HG03342 (cell line): ENCODE measurements at regions not wholly inside any gene's neighbourhood (a gene's known extent, or its start where the extent isn't known, plus 50 kb on each side); places are given as distances from the start of the nearest gene placed in this dataset.

ENCODE experiments used
- ATAC-seq: cut with Tn5 transposase; IDR thresholded peaks from one replicate; pipeline ENCODE4 v1.9.1; 2021; ENCODE audit warnings: mild to moderate bottlenecking, moderate library complexity; ENCODE audit not compliant: unreplicated experiment

- ATAC-seq, result no peak
These were observed 1847.1 kb upstream of the NUDT12 start for GRCh38 chr5:105409695-105410094.

GRCh38 chr5:105407200-105407599 lies 1844.6 kb upstream of the NUDT12 start:
- no peak for ATAC-seq

GRCh38 chr5:105397749-105398148 lies 1835.2 kb upstream of the NUDT12 start:
- ATAC-seq, result no peak

- no peak for ATAC-seq
These were observed 1830.1 kb upstream of the NUDT12 start for GRCh38 chr5:105392710-105393149.

GRCh38 chr5:105392122-105392709 lies 1829.6 kb upstream of the NUDT12 start:
- ATAC-seq, result no peak

- no peak for ATAC-seq
These were observed 1817.5 kb upstream of the NUDT12 start for GRCh38 chr5:105380126-105380525.

GRCh38 chr5:105371169-105371568 lies 1808.6 kb upstream of the NUDT12 start:
- no peak for ATAC-seq

GRCh38 chr5:105350486-105351140 lies 1788.0 kb upstream of the NUDT12 start:
- ATAC-seq, result no peak

GRCh38 chr5:105331558-105331957 lies 1769.0 kb upstream of the NUDT12 start:
- no peak for ATAC-seq

- ATAC-seq, result no peak
These were observed 1767.6 kb upstream of the NUDT12 start for GRCh38 chr5:105330185-105330584.

GRCh38 chr5:105304859-105305258 lies 1742.3 kb upstream of the NUDT12 start:
- no peak for ATAC-seq

- no peak for ATAC-seq
These were observed 1726.4 kb upstream of the NUDT12 start for GRCh38 chr5:105288946-105289345.

- no peak for ATAC-seq
These were observed 1720.5 kb upstream of the NUDT12 start for GRCh38 chr5:105283134-105283533.

GRCh38 chr5:105274079-105274478 lies 1711.5 kb upstream of the NUDT12 start:
- ATAC-seq, result no peak

- ATAC-seq, result no peak
These were observed 1700.9 kb upstream of the NUDT12 start for GRCh38 chr5:105263515-105263914.

- no peak for ATAC-seq
These were observed 1697.1 kb upstream of the NUDT12 start for GRCh38 chr5:105259581-105260217.

GRCh38 chr5:105238561-105238960 lies 1676.0 kb upstream of the NUDT12 start:
- no peak for ATAC-seq

GRCh38 chr5:105230516-105231157 lies 1668.0 kb upstream of the NUDT12 start:
- no peak for ATAC-seq

GRCh38 chr5:105218018-105218417 lies 1655.4 kb upstream of the NUDT12 start:
- no peak for ATAC-seq

GRCh38 chr5:105213078-105213477 lies 1650.5 kb upstream of the NUDT12 start:
- no peak for ATAC-seq

GRCh38 chr5:105207066-105207465 lies 1644.5 kb upstream of the NUDT12 start:
- ATAC-seq, result no peak

GRCh38 chr5:105197531-105197930 lies 1634.9 kb upstream of the NUDT12 start:
- no peak for ATAC-seq
